Upper lobe of left lung (tissue), 6 donors: ENCODE measurements at regions not wholly inside any gene's neighbourhood (a gene's known extent, or its start where the extent isn't known, plus 50 kb on each side); places are given as distances from the start of the nearest gene placed in this dataset.

ENCODE experiments used
- ATAC-seq, 2 donors: fragments of 200-7000 bp; cut with Tn5 transposase; one replicate each; pipeline ENCODE4 v1.9.1; 2022; ENCODE audit warnings: mild to moderate bottlenecking in 2 of 2, moderate library complexity in 2 of 2; ENCODE audit not compliant: low FRiP score in 2 of 2
- DNase-seq, 2 donors: peaks; one replicate each; pipeline ENCODE4 v3.0.0-alpha.2; 2019 to 2020
- H3K27ac ChIP-seq, 4 donors: fragments of 200-600 bp; sonication (generic); one replicate each; pipeline ENCODE4 v1.5.1; 2016 to 2019
- H3K27me3 ChIP-seq, 4 donors: fragments of 200-600 bp; sonication (generic); one replicate each; pipeline ENCODE4 v1.5.1; 2017 to 2019
- H3K36me3 ChIP-seq, 4 donors: fragments of 200-600 bp; sonication (generic); one replicate each; pipeline ENCODE4 v1.5.1; 2016 to 2019
- H3K4me1 ChIP-seq, 4 donors: fragments of 200-600 bp; sonication (generic); one replicate each; pipeline ENCODE4 v1.5.1; 2018 to 2019
- H3K4me3 ChIP-seq, 4 donors: fragments of 200-600 bp; sonication (generic); one replicate each; pipeline ENCODE4 v1.5.1; 2017 to 2019; ENCODE audit warnings: mild to moderate bottlenecking in 2 of 4, moderate library complexity in 1 of 4
- H3K9me3 ChIP-seq, 4 donors: fragments of 200-600 bp; sonication (generic); one replicate each; pipeline ENCODE4 v1.5.1; 2018 to 2019
- CTCF ChIP-seq, 6 experiments: fragments of 450-650 bp in 4 of 6; fragments of 200-600 bp in 2 of 6; sonication (generic) in 2 of 6; IDR thresholded peaks; one replicate each; pipeline ENCODE4 v1.5.1; 2016 to 2019; ENCODE audit warnings: antibody characterized with exemption in 6 of 6
- EP300 ChIP-seq, 4 donors: sonication (generic); formaldehyde crosslinking; IDR thresholded peaks; one replicate each; pipeline ENCODE4 v1.5.1; 2017; ENCODE audit warnings: antibody characterized with exemption in 4 of 4, control low read depth in 2 of 4
- POLR2A ChIP-seq, 4 donors: fragments of 450-650 bp; IDR thresholded peaks; one replicate each; pipeline ENCODE4 v1.5.1; 2016 to 2017; ENCODE audit warnings: antibody characterized with exemption in 4 of 4, mild to moderate bottlenecking in 2 of 4
- POLR2AphosphoS5 ChIP-seq, 2 donors: sonication (generic); formaldehyde crosslinking; IDR thresholded peaks; one replicate each; pipeline ENCODE4 v1.5.1; 2017; ENCODE audit warnings: antibody characterized with exemption in 2 of 2
- WGBS, 2 donors: methylation state at CpG; one replicate each; pipeline ENCODE4 v1.1.5; 2017 to 2018; 5-methylcytosine and 5-hydroxymethylcytosine counted together
- donor health status: DM: no; HTN: no; CAD: no; lungs with moderate emphysema.
- donor health status: DM: no; HTN: yes; CAD: no; lungs with severe emphysema.

- WGBS, 2 donors: 83 to 85% methylated on average over 2 of the region's 2 CpGs
- DNase-seq (no peak), ATAC-seq (no peak)
- H3K9me3 ChIP-seq: no peaks in the 10 kb centered on the region
- H3K27ac ChIP-seq: no peak overlapping the region
- H3K36me3 ChIP-seq: no peaks in the 10 kb centered on the region
- H3K4me3 ChIP-seq: no peak overlapping the region
- TF ChIP-seq POLR2AphosphoS5 (IDR thresholded peaks at IDR 0.05) (no peak), POLR2A (IDR thresholded peaks at IDR 0.05) (no peak), EP300 (IDR thresholded peaks at IDR 0.05) (no peak), CTCF (IDR thresholded peaks at IDR 0.05) (no peak)
- no peaks in the 10 kb centered on the region for H3K27me3 ChIP-seq
- no peaks in the 10 kb centered on the region for H3K4me1 ChIP-seq
Measured at GRCh38 chr16:48881272-48881671, 271.3 kb upstream of the N4BP1 start.

- H3K4me1 ChIP-seq: no peaks in the 10 kb centered on the region
- no peaks in the 10 kb centered on the region for H3K36me3 ChIP-seq
- H3K9me3 ChIP-seq: no peaks in the 10 kb centered on the region
- H3K27ac ChIP-seq: no peak overlapping the region
- WGBS, 2 donors: 50 to 59% methylated on average over 14 of the region's 14 CpGs
- TF ChIP-seq POLR2AphosphoS5 (IDR thresholded peaks at IDR 0.05): no peak
- TF ChIP-seq POLR2A (IDR thresholded peaks at IDR 0.05): no peak
- no peak for TF ChIP-seq EP300 (IDR thresholded peaks at IDR 0.05)
- TF ChIP-seq CTCF (IDR thresholded peaks at IDR 0.05): no peak
- ATAC-seq (no peak), DNase-seq (no peak)
- H3K4me3 ChIP-seq: no peak overlapping the region
- no peaks in the 10 kb centered on the region for H3K27me3 ChIP-seq
Measured at GRCh38 chr16:48879223-48880122, 269.5 kb upstream of the N4BP1 start.

- ATAC-seq: no peak
- DNase-seq: no peak
- no peaks in the 10 kb centered on the region for H3K27me3 ChIP-seq
- 72 to 76% methylated on average over 3 of the region's 3 CpGs for WGBS, 2 donors
- H3K36me3 ChIP-seq: no peaks in the 10 kb centered on the region
- TF ChIP-seq POLR2A (IDR thresholded peaks at IDR 0.05): no peak
- TF ChIP-seq CTCF (IDR thresholded peaks at IDR 0.05): no peak
- TF ChIP-seq EP300 (IDR thresholded peaks at IDR 0.05): no peak
- no peak for TF ChIP-seq POLR2AphosphoS5 (IDR thresholded peaks at IDR 0.05)
- H3K4me3 ChIP-seq: no peak overlapping the region
- no peak overlapping the region for H3K27ac ChIP-seq
- no peaks in the 10 kb centered on the region for H3K9me3 ChIP-seq
- H3K4me1 ChIP-seq: no peaks in the 10 kb centered on the region
Measured at GRCh38 chr16:48877946-48878345, 268.0 kb upstream of the N4BP1 start.

- Histone ChIP-seq H3K4me3 (no peak overlapping the region), H3K9me3 (no peaks in the 10 kb centered on the region), H3K27ac (no peak overlapping the region), H3K4me1 (no peaks in the 10 kb centered on the region), H3K36me3 (no peaks in the 10 kb centered on the region), H3K27me3 (no peaks in the 10 kb centered on the region)
- WGBS, 2 donors: 49 to 60% methylated on average over 2 of the region's 2 CpGs
- DNase-seq: peak in 1 of 2 donors; percentile 21
- no peak for ATAC-seq
- TF ChIP-seq EP300 (IDR thresholded peaks at IDR 0.05): no peak
- no peak for TF ChIP-seq POLR2AphosphoS5 (IDR thresholded peaks at IDR 0.05)
- no peak for TF ChIP-seq POLR2A (IDR thresholded peaks at IDR 0.05)
- TF ChIP-seq CTCF (IDR thresholded peaks at IDR 0.05): no peak
Measured at GRCh38 chr16:48870141-48870540, 260.2 kb upstream of the N4BP1 start.

GRCh38 chr16:48865520-48865919 is 255.5 kb upstream of the N4BP1 start:
- Histone ChIP-seq H3K27me3 (no peaks in the 10 kb centered on the region), H3K36me3 (no peaks in the 10 kb centered on the region), H3K27ac (no peak overlapping the region), H3K4me3 (no peak overlapping the region), H3K4me1 (no peaks in the 10 kb centered on the region), H3K9me3 (peaks cover 0 to 7% (median 0%) of the 10 kb centered on the region in 4 donors)
- ATAC-seq (no peak), DNase-seq (no peak)
- 67 to 69% methylated on average over 3 of the region's 3 CpGs for WGBS, 2 donors
- TF ChIP-seq POLR2A (IDR thresholded peaks at IDR 0.05) (no peak), CTCF (IDR thresholded peaks at IDR 0.05) (no peak), POLR2AphosphoS5 (IDR thresholded peaks at IDR 0.05) (no peak), EP300 (IDR thresholded peaks at IDR 0.05) (no peak)
